Hepatocyte (in vitro differentiated cells): ENCODE measurements at regions not wholly inside any gene's neighbourhood (a gene's known extent, or its start where the extent isn't known, plus 50 kb on each side); places are given as distances from the start of the nearest gene placed in this dataset.

Experiments used
- CTCF ChIP-seq: fragments of 200-600 bp; sonication (generic); IDR thresholded peaks from 2 replicates; pipeline ENCODE4 v1.5.1; 2016; ENCODE audit warnings: antibody characterized with exemption, mild to moderate bottlenecking; ENCODE audit not compliant: poor library complexity
- EZH2 ChIP-seq: fragments of 200-600 bp; sonication (generic); IDR thresholded peaks from 2 replicates; pipeline ENCODE4 v1.6.1; 2016; ENCODE audit warnings: antibody characterized with exemption, mild to moderate bottlenecking, borderline replicate concordance
- EZH2phosphoT487 ChIP-seq: fragments of 200-600 bp; sonication (generic); IDR thresholded peaks from one replicate; pipeline ENCODE4 v1.6.1; 2018; ENCODE audit warnings: antibody characterized with exemption, mild to moderate bottlenecking, low read depth, moderate library complexity; ENCODE audit not compliant: unreplicated experiment, severe bottlenecking

DNA sequence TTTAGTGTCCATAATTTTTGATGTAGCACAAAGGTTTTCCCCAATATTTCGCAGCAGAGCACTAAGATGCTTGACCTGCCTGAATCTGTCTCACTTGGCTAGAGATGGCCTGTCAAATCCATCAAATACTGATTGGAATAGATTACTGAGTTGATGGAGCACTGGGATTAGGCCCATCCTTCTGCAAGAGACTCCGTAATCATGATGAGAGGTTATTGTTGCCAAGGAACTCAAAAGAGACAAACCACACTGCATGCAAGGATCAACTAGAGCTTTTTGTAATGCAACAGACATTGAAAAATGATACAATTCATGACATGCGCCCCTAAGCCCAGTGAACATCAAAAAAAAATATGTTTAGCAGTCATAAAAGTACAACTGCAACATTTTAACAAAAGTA, 585.3 kb upstream of the GRAMD2B start:
- no peak for TF ChIP-seq EZH2
- no peak for TF ChIP-seq EZH2phosphoT487
- TF ChIP-seq CTCF, result no peak
